ENCODE measurements at regions not wholly inside any gene's neighbourhood (a gene's known extent, or its start where the extent isn't known, plus 50 kb on each side); places are given as distances from the start of the nearest gene placed in this dataset.
"Not testable (repeated sequence)": the region's sequence is repeated elsewhere in the genome, so short reads cannot be mapped to it uniquely, and the experiment has no call there.

DNA sequence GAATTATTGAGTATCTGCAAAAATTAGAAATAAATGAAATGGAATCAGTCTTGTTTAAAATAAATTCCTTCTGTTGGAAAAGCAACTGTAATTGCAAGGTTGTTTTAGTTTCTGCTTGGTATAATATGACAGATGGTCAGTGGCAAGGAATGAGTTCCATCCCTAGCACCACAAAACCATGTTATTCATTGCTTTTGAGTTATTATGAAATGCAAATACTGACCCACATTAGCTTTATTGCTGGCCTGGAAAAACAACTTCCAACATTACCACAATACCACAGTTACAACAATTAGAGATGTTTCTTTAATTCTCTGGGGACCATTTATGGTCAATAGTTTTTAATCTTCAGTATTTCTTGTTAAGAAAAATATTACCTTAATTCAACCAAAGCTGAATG is 194.4 kb downstream of the TMA16 start:
- Mint-ChIP-seq H3K4me3 (no peak overlapping the region), H3K27ac (no peak overlapping the region), H3K9me3 (no peaks in the 10 kb centered on the region), H3K27me3 (peaks cover 1% of the 10 kb centered on the region), H3K4me1 (no peaks in the 10 kb centered on the region), H3K36me3 (no peaks in the 10 kb centered on the region)

DNA sequence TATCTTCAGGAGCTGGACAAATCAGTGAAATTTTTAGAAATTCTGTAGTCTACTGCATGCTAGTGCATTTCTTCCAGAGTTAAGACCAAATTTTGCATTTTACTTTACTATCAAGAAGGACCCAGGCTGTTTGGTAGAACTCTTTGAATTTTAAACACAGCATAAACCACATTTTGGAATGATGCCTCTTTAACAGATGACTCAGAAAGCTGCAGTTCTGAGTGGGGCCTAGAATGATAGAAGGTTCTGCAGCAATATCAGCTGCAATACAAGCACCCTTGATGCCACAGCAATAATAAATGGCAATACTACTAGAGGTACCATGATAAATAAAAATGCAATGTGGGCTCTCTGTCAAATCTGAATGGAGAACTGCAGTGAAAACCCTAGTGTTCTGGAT is 198.7 kb downstream of the TMA16 start:
- Mint-ChIP-seq H3K9me3 (peaks cover 4 to 8% (median 6%) of the 10 kb centered on the region in 3 donors), H3K4me3 (no peak overlapping the region), H3K27ac (no peak overlapping the region), H3K27me3 (peaks cover 4% of the 10 kb centered on the region), H3K4me1 (no peaks in the 10 kb centered on the region), H3K36me3 (no peaks in the 10 kb centered on the region)

DNA sequence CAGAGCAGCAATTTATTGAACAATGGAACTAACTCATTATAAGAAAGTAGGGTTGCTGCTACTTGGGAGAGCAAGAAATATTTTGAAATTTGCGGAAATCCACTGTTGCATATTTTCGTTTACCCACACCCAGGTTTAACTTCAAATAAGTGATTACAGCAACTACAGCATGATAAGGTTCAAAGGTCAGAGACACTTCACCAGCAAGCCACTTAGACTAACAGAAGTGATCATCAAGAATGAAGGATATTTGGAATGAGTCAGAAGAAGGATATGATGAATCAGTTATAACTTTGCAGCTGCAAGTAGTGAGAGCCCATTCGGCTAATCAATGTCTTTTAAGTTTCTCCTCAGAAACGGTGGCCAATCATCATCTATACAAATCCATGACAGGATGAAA is 199.3 kb downstream of the TMA16 start:
- Mint-ChIP-seq H3K36me3 (no peaks in the 10 kb centered on the region), H3K4me3 (no peak overlapping the region), H3K27ac (no peak overlapping the region), H3K27me3 (peaks cover 4% of the 10 kb centered on the region), H3K4me1 (no peaks in the 10 kb centered on the region), H3K9me3 (peaks cover 4 to 8% (median 6%) of the 10 kb centered on the region in 3 donors)

DNA sequence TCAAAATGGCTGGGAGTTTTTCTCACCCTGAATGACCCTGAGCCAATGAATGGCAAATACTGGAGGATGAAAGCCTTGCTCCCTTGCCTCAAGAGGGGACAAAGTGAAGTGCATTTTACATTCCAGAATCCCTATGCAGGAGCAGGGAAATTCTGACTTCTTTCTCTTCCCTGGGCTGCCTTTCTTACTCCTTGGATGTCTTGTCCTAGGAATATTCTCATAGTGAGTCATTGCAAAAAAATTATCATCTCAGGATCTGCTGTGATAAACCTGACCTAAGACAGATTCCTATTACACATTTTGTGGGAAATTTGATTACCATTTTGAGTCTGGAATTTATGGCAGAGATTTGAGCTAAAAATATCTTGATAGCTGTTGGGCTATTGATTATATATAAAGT is 199.9 kb downstream of the TMA16 start:
- Mint-ChIP-seq H3K4me3 (no peak overlapping the region), H3K27ac (no peak overlapping the region)

DNA sequence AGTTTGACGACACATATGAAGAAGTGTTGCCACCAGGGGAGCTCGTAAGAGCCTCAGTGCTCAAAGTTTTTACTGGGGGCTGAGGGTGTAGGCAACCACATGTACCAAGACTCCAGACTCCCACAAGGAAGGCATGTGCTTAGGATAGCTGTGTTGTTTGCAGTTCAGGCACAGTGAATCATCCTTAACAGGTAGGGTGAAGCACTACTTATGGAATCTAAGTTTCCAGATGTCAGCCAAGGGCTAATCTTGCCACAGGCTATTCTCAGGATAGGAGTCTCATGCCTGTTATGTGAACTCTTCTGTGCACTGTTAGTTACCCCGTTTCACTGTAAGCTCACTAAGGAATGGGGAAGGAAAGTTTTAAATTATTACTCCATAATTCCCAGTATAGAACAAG is 202.6 kb downstream of the TMA16 start:
- Mint-ChIP-seq H3K36me3 (no peaks in the 10 kb centered on the region), H3K27me3 (peaks cover 4% of the 10 kb centered on the region), H3K4me3 (no peak overlapping the region), H3K4me1 (peaks cover 0 to 6% (median 5%) of the 10 kb centered on the region in 3 donors), H3K9me3 (peaks cover 4 to 8% (median 6%) of the 10 kb centered on the region in 3 donors), H3K27ac (no peak overlapping the region)

More for the DNA sequence above, 199.9 kb downstream of the TMA16 start:
- Mint-ChIP-seq H3K4me1 (no peaks in the 10 kb centered on the region), H3K36me3 (no peaks in the 10 kb centered on the region), H3K9me3 (peaks cover 4 to 8% (median 6%) of the 10 kb centered on the region in 3 donors), H3K27me3 (peaks cover 4% of the 10 kb centered on the region)

DNA sequence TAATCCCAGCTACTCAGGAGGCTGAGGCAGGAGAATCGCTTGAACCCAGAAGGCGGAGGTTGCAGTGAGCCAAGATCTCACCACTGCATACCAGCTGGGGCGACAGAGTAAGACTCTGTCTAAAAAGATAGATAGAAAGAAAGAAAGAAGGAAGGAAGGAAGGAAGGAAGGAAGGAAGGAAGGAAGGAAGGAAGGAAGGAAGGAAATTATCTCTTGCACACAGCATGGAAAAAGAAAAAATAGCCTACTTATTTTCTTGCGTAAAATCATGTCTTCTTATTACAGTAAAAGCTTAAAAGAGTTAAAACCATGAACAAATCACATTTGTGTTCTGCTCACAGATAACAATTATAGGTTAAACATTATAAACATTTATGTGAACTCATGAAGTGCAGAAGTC is 205.9 kb downstream of the TMA16 start:
- H3K4me3 Mint-ChIP-seq, H3K27me3 Mint-ChIP-seq, H3K4me1 Mint-ChIP-seq, H3K27ac Mint-ChIP-seq, H3K9me3 Mint-ChIP-seq, H3K36me3 Mint-ChIP-seq: not testable (repeated sequence)

DNA sequence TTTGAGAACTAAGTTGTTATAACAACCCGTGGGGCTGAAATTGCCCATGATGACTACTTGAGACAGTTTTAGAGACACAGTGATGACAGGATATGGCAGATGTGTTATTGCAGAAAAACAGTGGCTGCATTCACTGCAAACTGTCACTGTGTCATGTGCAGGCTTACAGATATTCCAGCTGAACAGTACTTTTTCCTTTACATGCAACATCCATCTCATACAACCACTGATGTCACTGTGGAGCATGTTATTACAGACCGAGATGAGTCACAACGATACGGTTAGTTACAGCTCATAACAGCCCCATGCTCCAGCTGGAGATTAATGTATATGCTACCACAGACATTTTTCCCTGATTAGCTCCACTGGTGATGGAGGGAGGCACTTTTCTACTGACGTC is 207.4 kb downstream of the TMA16 start:
- Mint-ChIP-seq H3K36me3 (no peaks in the 10 kb centered on the region), H3K27ac (no peak overlapping the region), H3K4me3 (no peak overlapping the region), H3K27me3 (peaks cover 4% of the 10 kb centered on the region), H3K4me1 (peaks cover 0 to 6% (median 5%) of the 10 kb centered on the region in 3 donors), H3K9me3 (peaks cover 0 to 1% (median under 1%) of the 10 kb centered on the region in 3 donors)

DNA sequence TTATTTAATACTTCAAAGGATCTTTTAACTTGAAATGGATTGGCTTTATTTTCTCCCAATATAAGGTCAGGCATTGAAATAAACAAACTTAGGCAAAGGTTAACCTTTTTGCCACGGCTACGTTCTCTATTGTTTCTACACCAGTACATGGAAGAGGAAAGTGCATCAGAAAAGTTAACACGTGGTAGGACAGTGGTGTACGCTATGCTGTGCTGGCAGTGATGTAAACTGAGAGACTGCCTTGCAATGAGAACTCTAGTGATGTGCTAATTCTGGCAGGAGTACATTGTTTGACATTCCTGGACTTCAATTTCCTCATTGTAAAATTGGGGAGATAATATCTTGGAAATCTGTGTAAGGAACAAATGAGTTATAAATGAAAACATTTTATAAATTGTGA is 208.2 kb downstream of the TMA16 start:
- Mint-ChIP-seq H3K27ac (no peak overlapping the region), H3K9me3 (no peaks in the 10 kb centered on the region), H3K4me3 (no peak overlapping the region), H3K4me1 (peaks cover 0 to 6% (median 5%) of the 10 kb centered on the region in 3 donors), H3K27me3 (peaks cover 4% of the 10 kb centered on the region), H3K36me3 (no peaks in the 10 kb centered on the region)

DNA sequence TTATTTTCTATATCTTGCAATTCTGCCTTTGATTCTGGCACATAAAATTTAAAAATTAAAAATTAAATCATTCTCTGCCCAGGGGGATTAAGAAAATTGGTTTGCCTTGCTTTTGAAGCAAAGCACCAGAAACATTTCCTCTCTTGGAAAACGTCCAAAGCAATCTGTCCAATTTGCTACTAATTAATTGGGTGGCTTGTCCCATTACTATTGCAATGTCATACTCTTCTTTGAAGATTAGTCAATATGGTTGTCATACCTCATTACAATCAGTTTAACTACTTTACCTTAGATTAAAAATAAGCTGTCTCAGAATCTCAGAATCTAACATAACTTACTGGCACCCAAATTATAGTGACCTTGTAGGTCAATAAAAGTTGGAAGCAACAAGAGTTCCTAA is 208.8 kb downstream of the TMA16 start:
- no peaks in the 10 kb centered on the region for H3K9me3 Mint-ChIP-seq
- H3K36me3 Mint-ChIP-seq = no peaks in the 10 kb centered on the region
- peaks cover 0 to 10% (median 5%) of the 10 kb centered on the region in 3 donors for H3K4me1 Mint-ChIP-seq
- H3K27ac Mint-ChIP-seq = no peak overlapping the region
- H3K4me3 Mint-ChIP-seq = no peak overlapping the region
- H3K27me3 Mint-ChIP-seq = peaks cover 4% of the 10 kb centered on the region

DNA sequence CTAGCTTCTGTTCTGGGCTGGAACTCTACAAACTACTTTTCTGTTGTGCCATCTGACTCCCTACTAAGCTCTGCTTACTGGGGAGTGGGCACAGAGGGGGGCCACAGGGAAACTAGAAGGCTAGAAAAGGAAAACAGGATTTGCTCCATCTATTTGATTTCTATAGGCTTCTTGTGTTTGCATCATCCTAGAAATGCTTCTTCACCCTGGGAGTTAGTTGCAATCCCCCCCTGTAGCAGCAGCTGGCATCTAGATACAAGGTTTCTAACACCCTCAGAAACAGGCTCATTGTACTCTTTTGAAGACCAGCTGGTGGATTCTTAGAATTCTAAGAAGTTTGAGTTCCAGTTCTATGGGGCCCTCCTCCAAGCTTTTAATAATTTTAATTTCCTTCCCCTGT is 213.4 kb downstream of the TMA16 start:
- Mint-ChIP-seq H3K27ac (no peak overlapping the region), H3K9me3 (no peaks in the 10 kb centered on the region), H3K4me1 (peaks cover 0 to 5% (median 0%) of the 10 kb centered on the region in 3 donors), H3K27me3 (no peaks in the 10 kb centered on the region), H3K4me3 (no peak overlapping the region), H3K36me3 (no peaks in the 10 kb centered on the region)

DNA sequence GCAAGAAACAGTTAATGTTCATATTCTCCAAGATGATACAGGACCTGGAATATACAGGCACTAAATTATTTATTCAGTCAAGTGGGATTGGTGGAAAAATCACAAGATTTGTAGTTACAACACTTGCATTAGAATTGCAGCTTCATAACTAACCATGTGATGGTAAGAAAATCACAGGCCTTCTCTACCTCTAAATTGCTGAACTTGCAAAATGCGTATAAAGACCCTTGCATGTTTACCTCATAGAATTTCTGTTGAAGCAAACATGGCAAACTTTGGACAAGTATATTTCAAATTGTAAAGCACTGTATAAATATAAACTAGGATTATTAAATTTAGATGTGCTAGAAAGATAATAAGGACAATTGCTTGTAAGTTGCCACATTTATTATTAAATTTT is 215.1 kb downstream of the TMA16 start:
- H3K4me1 Mint-ChIP-seq = peaks cover 0 to 5% (median 0%) of the 10 kb centered on the region in 3 donors
- no peaks in the 10 kb centered on the region for H3K27me3 Mint-ChIP-seq
- H3K36me3 Mint-ChIP-seq = no peaks in the 10 kb centered on the region
- no peak overlapping the region for H3K4me3 Mint-ChIP-seq
- no peak overlapping the region for H3K27ac Mint-ChIP-seq
- H3K9me3 Mint-ChIP-seq = no peaks in the 10 kb centered on the region

DNA sequence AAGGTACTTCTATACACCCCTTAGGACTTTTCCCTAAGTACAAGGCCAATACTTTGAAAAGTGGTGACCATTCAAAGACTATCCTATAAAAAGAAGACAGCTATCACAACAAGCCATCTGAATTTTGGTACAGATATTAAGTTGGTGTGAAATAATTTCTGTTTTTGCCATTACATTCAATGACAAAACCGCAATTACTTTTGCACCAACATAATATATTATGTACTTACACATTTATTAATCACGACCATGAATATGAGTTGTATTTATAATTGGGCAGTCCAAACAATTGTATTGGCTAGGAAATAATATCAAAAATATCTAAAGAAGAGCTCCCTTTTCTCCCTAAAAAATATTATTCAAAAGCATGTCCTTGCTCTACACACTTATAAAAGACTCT is 215.7 kb downstream of the TMA16 start:
- Mint-ChIP-seq H3K4me1 (peaks cover 0 to 5% (median 0%) of the 10 kb centered on the region in 3 donors), H3K4me3 (no peak overlapping the region), H3K27me3 (no peaks in the 10 kb centered on the region), H3K27ac (no peak overlapping the region), H3K36me3 (no peaks in the 10 kb centered on the region), H3K9me3 (no peaks in the 10 kb centered on the region)

DNA sequence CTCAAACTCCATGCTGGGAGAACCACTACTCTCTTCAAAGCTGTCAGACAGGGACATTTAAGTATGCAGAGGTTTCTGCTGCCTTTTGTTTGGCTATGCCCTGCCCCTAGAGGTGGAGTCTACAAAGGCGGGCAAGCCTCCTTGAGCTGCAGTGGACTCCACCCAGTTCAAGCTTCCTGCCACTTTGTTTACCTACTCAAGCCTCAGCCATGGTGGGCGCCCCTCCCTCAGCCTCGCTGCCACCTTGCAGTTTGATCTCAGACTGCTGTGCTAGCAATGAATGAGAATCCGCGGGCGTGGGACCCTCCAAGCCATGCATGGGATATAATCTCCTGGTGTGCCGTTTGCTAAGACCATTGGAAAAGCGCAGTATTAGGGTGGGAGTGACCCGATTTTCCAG is 230.0 kb downstream of the TMA16 start:
- H3K27me3 Mint-ChIP-seq, H3K9me3 Mint-ChIP-seq, H3K4me3 Mint-ChIP-seq, H3K27ac Mint-ChIP-seq, H3K36me3 Mint-ChIP-seq, H3K4me1 Mint-ChIP-seq: not testable (repeated sequence)

DNA sequence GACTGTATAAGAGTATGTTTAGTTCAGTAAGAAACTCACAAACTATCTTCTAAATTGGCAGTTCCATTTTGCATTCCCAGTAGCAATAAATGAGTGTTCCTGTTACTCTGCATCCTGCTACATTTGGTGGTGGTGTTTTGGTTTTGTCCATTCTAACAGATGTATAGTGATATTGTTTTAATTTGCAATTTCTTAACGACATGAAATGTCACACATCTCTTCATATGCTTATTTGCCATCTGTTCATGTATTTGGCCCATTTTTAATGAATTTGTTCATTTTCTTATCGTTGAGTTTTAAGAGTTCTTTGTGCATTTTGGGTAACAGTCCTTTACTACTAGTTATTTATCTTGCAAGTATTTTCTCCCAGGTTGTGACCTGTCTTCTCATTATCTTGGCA is 232.2 kb downstream of the TMA16 start:
- Mint-ChIP-seq H3K9me3 (peaks cover 3 to 6% (median 3%) of the 10 kb centered on the region in 3 donors), H3K36me3 (peaks cover 1% of the 10 kb centered on the region), H3K4me1 (no peaks in the 10 kb centered on the region), H3K27ac (no peak overlapping the region), H3K27me3 (peaks cover 9% of the 10 kb centered on the region), H3K4me3 (no peak overlapping the region)

DNA sequence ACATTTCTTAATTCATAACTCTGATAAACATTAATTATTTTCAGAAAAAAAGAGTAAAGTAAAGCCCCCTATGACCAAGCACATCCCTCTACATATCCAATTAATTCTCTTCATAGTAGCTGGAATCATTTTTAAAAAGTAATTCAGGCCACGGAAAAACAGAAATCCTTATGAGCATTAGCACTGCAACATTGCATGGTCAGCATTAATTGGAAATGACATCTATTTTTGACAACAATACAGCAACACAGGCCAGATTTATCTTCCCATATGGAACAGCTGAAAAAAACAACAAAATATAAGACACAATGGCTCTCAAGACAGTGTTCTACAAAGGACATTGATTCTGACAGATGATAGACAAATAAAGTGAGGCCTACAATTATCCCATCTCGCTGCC is 236.6 kb downstream of the TMA16 start:
- Mint-ChIP-seq H3K27ac (peak overlapping the region in 1 of 3 donors; percentile 88), H3K4me3 (no peak overlapping the region), H3K36me3 (no peaks in the 10 kb centered on the region), H3K9me3 (peaks cover 2 to 6% (median 2%) of the 10 kb centered on the region in 3 donors), H3K4me1 (no peaks in the 10 kb centered on the region), H3K27me3 (peaks cover 6% of the 10 kb centered on the region)

DNA sequence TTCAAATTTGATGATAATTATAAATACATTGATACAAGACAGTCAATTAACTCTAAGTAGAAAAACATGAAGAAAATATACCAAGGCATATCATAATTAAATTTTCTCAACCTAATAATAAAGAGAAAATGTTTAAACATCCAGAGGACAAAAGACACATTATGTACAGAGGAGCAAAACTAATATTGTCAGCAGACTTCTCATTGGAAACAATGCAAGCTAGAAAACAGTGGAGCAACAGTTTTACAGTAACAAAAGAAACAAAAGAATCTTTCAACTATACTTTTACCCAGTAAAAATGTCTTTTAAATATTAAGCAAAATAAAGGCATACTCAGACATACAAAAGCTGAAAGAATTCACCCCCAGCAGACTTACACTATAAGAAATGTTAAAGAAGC is 238.0 kb downstream of the TMA16 start:
- Mint-ChIP-seq H3K4me3 (no peak overlapping the region), H3K9me3 (peaks cover 2 to 6% (median 2%) of the 10 kb centered on the region in 3 donors)

DNA sequence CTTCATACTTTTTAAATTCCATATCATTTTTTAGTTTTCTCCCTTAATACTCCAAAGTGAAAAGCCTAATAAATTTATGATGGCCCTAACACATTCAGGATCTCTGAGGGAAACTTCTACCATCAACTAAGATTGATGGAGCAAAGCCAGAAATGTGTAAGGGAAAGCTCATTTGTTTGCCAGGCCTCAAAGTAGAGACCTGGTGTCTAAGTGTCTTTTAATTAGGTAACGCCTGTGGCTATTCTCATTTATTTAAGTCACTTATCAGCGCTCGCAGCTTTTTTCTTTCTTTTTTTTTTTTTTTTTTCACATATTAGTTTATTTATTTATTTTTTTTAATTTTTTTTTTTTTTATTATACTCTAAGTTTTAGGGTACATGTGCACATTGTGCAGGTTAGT is 242.4 kb downstream of the TMA16 start:
- Mint-ChIP-seq H3K36me3 (no peaks in the 10 kb centered on the region), H3K9me3 (peaks cover 0 to 2% (median 0%) of the 10 kb centered on the region in 3 donors), H3K4me1 (no peaks in the 10 kb centered on the region), H3K4me3 (no peak overlapping the region), H3K27me3 (no peaks in the 10 kb centered on the region), H3K27ac (no peak overlapping the region)

More for the DNA sequence above, 238.0 kb downstream of the TMA16 start:
- Mint-ChIP-seq H3K36me3 (no peaks in the 10 kb centered on the region), H3K27me3 (peaks cover 6% of the 10 kb centered on the region), H3K4me1 (no peaks in the 10 kb centered on the region), H3K27ac (no peak overlapping the region)
